ENCODE measurements at regions not wholly inside any gene's neighbourhood (a gene's known extent, or its start where the extent isn't known, plus 50 kb on each side); places are given as distances from the start of the nearest gene placed in this dataset.
A peak's percentile ranks its signal among the peaks of the same experiment; 100 is the strongest.

DNA sequence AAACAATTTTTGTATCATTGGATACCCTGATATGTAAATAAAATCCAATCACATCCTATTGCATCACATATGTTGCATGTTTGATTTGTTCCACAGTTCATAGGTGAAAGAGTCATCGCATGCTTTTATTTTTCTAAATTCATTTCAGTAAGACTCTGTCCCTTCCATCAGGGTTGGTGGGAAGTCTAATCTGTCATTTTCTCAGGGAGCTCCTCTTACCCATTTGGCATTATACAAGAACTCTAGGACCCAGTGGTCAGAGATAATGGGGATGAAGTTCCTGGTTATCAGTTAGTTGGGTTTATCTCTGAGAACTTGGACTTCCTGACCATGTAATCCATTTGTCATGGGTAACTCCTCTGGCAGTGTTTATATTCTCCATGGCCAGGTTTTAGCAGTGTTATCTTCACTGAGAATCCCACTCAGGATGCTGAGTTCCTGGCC, 227.1 kb upstream of the JADE1 start:
- H3K27ac ChIP-seq = no peak overlapping the region
- TF ChIP-seq, protein P1, sequence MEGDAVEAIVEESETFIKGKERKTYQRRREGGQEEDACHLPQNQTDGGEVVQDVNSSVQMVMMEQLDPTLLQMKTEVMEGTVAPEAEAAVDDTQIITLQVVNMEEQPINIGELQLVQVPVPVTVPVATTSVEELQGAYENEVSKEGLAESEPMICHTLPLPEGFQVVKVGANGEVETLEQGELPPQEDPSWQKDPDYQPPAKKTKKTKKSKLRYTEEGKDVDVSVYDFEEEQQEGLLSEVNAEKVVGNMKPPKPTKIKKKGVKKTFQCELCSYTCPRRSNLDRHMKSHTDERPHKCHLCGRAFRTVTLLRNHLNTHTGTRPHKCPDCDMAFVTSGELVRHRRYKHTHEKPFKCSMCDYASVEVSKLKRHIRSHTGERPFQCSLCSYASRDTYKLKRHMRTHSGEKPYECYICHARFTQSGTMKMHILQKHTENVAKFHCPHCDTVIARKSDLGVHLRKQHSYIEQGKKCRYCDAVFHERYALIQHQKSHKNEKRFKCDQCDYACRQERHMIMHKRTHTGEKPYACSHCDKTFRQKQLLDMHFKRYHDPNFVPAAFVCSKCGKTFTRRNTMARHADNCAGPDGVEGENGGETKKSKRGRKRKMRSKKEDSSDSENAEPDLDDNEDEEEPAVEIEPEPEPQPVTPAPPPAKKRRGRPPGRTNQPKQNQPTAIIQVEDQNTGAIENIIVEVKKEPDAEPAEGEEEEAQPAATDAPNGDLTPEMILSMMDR (conservative IDR thresholded peaks at IDR 0.05) = no peak

DNA sequence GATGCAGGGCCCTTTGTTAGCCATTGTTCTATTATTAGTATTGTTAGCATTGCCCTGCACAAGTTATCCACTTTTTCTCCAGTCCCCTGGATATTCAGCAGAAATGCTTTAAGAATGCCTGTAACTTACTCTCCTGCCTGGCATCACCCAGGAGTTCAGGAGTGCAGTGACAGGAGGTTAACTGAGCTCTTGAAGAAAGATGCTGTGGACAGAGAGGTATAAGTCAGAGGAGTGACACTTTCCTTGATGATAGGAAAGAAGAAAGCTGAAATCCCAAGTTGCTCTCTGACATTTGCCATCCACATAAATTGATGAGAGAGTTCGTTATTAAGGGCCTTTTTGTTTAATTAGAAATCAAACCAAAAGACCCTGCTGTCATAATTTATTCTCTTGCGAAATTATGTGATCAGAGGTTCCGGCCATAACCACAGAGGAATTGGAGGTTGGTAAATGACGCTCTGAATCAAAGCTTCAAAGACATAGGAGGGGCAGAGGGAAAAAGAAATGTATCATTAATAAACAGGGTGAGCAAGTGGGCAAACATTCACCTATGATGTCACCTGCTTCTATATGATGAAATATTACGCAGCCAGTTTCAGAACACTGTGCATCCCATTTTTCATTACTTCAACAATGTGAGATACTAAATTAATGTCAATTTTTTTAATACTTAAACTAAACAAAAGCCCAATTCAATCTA, 230.2 kb upstream of the JADE1 start:
- TF ChIP-seq, protein P1 (conservative IDR thresholded peaks at IDR 0.05) = no peak
- no peak overlapping the region for H3K27ac ChIP-seq

DNA sequence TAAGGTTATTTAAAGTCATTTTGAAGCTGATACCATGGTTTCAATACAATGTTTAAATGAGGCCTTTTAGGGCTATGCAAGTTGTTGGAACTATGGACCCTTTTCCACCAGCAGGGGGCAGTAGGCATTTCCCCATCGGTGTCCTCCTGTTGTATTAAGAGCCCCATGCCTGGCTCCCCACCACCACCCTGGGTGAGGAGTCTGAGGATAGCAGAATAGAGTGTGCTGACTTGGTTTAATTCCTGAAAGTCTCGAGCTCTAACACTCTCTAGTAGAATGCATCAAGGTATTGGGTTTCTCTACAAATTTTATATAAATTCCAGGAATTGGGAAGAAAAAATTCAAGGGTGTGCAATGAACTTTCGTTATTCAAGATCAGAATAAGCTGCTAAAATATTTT, 234.8 kb upstream of the JADE1 start:
- TF ChIP-seq, protein P1 (conservative IDR thresholded peaks at IDR 0.05) = peak; percentile 57
- H3K27ac ChIP-seq = no peak overlapping the region

DNA sequence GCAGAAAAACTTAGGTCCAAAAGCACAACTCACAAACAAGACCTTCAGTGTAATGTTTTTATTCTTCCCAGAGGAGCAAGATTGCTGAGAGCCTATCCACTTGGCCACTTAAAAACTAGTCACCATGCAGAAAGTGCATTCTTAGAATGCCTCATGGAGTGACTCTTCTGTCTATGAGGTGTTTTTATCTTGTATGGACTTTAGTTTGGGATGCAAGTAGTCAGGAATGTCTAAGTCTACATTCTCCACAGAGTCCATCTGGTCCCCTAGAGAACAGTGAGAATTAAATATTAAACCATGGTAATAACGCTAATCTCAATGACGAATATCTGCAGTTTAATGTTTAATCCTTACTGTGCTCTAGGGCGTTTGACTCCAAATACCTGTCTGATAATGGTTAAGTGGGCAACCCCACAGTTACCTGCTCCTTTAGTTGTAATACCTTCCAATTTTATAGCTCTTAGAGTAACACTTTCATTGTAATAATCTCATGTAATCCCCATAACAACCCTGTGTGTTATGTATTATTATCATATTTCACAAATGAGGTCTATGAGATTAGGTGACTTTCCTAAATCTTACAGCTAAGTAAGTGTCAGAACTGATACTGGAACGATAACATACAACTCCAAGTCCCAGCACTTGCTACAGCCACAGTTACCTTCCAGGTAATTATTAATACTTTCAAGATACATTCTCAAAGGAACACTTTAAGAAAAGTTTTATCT, 235.6 kb upstream of the JADE1 start:
- no peak overlapping the region for H3K27ac ChIP-seq

DNA sequence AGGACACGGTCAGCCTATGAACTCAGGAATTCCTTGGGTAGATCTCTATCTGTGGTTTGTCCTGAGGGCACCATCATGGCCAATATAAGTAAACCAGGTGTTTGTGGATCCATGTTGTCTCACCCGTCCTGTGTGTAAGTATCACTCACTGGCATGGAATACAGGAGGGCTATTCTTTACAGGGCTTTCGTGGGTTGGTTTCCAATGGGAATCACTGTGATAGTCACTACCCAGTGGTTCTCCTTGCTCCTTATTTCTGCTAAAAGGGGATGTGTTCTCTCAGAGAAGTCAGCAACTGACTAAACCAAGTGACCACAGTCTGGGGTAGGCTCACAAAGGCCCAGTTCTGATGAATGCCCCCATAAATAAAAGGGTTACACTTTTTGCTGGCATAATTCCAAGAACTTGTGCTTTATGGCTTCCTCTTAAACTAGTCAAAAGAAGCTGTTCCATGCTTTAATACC, 236.7 kb upstream of the JADE1 start:
- TF ChIP-seq, protein P1 (conservative IDR thresholded peaks at IDR 0.05) = no peak
- no peak overlapping the region for H3K27ac ChIP-seq

More for the DNA sequence above, 235.6 kb upstream of the JADE1 start:
- TF ChIP-seq, protein P1 (conservative IDR thresholded peaks at IDR 0.05) = no peak

DNA sequence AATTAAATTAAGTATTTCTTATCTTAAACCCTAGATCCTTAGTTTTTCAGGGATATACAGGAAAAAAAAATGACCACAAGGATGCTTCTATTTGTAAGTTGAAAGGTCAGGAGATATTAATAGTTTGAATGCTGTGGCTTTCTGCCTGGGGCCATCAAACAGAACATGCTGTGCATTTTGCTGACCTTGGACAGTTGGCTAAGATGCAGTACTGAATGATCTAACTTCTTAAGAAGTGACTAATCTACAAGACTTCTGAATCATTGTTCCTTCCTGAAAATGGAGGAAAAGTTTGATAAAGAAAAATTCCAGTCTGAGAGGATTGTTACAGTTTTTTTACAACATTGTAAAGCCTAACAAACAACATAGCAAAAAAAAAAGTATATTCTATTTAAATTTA, 237.8 kb upstream of the JADE1 start:
- TF ChIP-seq, protein P1 (conservative IDR thresholded peaks at IDR 0.05) = no peak
- H3K27ac ChIP-seq = no peak overlapping the region

DNA sequence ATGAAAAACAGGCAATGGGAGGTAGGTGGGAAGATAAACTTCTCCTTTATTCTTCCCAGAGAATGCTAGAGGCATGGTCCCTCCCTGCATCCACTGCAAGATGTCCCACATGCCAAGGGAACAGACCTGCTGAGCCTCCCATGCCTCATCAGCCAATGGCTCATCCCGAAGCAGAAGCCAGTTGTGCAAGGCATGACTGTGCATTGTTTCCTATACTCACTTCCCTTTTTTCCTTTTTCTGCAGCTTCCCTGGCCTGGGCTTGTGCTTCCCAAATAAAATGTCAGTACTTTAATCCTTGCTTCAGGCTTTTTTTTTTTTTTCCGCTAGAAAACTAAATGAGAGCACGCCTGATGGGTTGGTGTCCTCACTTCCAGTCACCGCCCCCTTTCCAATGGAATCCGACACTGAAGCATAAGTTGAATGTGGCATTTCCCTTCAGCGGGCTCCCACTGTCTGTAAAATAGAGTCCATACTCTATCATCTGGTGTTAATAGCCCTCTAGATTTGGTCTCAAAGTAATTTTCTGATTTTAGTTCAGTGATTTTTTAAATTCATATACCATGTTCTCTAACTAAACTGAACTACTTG, 239.0 kb upstream of the JADE1 start:
- TF ChIP-seq, protein P1 (conservative IDR thresholded peaks at IDR 0.05) = no peak
- no peak overlapping the region for H3K27ac ChIP-seq

All from VCaP (cell line).